AG09319 (cell line): ENCODE measurements at regions not wholly inside any gene's neighbourhood (a gene's known extent, or its start where the extent isn't known, plus 50 kb on each side); places are given as distances from the start of the nearest gene placed in this dataset.

Experiments
- DNase-seq: peaks from one replicate; pipeline ENCODE4 v3.0.0-alpha.2; 2010; ENCODE audit warnings: low read depth; ENCODE audit errors: extremely low read depth
- CTCF ChIP-seq: IDR thresholded peaks from 2 replicates; pipeline ENCODE4 v1.5.1; 2011; ENCODE audit warnings: low read depth, mild to moderate bottlenecking, inconsistent platforms, low read length, moderate library complexity

- no peak for DNase-seq
- no peak for TF ChIP-seq CTCF
These were observed 761.6 kb downstream of the BCL11B start for GRCh38 chr14:98510392-98510791.

- no peak for DNase-seq
- TF ChIP-seq CTCF, result no peak
These were observed 759.3 kb downstream of the BCL11B start for GRCh38 chr14:98512501-98513251.

GRCh38 chr14:98513558-98513957 is 758.4 kb downstream of the BCL11B start:
- DNase-seq, result no peak
- TF ChIP-seq CTCF, result no peak

- no peak for DNase-seq
- no peak for TF ChIP-seq CTCF
These were observed 758.0 kb downstream of the BCL11B start for GRCh38 chr14:98514016-98514415.

- no peak for DNase-seq
- no peak for TF ChIP-seq CTCF
These were observed 735.7 kb downstream of the BCL11B start for GRCh38 chr14:98536256-98536655.

GRCh38 chr14:98542316-98542715 is 729.7 kb downstream of the BCL11B start:
- DNase-seq, result no peak
- no peak for TF ChIP-seq CTCF

GRCh38 chr14:98543074-98543473 is 728.9 kb downstream of the BCL11B start:
- no peak for TF ChIP-seq CTCF
- DNase-seq, result no peak
